ENCODE measurements at regions not wholly inside any gene's neighbourhood (a gene's known extent, or its start where the extent isn't known, plus 50 kb on each side); places are given as distances from the start of the nearest gene placed in this dataset.

DNA sequence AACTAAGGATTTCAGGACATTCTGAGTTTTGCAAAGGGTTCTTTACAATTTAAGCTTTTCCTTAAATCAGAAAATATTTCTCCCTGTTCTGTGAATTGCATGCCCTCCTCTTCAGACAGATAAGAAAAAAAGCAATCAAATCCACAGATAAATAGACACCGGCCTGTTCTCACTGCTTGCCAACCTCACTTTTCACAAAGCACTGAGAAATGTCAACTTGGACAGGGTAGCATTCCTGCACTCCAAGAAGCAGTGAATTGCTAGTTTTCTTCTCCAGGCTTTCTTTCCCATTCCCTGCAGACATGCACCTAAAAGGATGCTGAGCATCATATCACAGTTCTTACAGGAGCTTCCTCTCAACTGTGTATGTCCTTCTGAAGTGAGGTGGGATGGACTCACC lies 226.0 kb downstream of the CHRM3 start:
- H3K27me3 ChIP-seq = no peaks in the 10 kb centered on the region
- H3K9me3 ChIP-seq = no peaks in the 10 kb centered on the region
- TF ChIP-seq POLR2A (IDR thresholded peaks at IDR 0.05) (no peak), EP300 (IDR thresholded peaks at IDR 0.05) (no peak), POLR2AphosphoS5 (IDR thresholded peaks at IDR 0.05) (no peak)
- TF ChIP-seq, protein P1, sequence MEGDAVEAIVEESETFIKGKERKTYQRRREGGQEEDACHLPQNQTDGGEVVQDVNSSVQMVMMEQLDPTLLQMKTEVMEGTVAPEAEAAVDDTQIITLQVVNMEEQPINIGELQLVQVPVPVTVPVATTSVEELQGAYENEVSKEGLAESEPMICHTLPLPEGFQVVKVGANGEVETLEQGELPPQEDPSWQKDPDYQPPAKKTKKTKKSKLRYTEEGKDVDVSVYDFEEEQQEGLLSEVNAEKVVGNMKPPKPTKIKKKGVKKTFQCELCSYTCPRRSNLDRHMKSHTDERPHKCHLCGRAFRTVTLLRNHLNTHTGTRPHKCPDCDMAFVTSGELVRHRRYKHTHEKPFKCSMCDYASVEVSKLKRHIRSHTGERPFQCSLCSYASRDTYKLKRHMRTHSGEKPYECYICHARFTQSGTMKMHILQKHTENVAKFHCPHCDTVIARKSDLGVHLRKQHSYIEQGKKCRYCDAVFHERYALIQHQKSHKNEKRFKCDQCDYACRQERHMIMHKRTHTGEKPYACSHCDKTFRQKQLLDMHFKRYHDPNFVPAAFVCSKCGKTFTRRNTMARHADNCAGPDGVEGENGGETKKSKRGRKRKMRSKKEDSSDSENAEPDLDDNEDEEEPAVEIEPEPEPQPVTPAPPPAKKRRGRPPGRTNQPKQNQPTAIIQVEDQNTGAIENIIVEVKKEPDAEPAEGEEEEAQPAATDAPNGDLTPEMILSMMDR (IDR thresholded peaks at IDR 0.05) = no peak
- DNase-seq = no peak
- intact Hi-C loops (cut with DNase I; ENCODE audit: low total_unique reads) = no loop called here
- H3K4me3 ChIP-seq = no peak overlapping the region
- WGBS, 5 donors = 28 to 51% (median 38%) methylated on average over 1 of the region's 1 CpG
- H3K27ac ChIP-seq = no peak overlapping the region
- no peaks in the 10 kb centered on the region for H3K36me3 ChIP-seq
- H3K4me1 ChIP-seq = peaks cover 0 to 19% (median 2%) of the 10 kb centered on the region in 4 donors

DNA sequence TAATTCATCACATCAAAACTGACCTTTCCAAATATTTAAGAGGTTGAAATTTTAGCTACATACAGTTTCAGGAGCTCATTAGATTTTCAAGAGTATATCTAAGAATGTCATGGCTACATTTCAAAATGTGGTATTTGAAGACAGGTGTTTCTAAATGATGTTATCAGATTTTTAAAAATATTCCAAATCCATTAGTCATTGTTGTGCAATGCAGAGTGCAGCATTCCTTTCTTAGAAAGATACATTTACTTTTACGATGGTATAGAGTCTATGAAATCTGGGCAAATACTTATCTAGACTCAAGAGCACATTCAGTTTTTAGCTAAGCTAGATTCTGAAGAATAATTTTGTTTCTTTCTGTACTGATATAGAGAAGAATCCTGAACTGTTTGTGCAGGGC lies 230.3 kb downstream of the CHRM3 start:
- no peak for DNase-seq
- peaks cover 0 to 11% (median 0%) of the 10 kb centered on the region in 4 donors for H3K4me1 ChIP-seq
- intact Hi-C loops (cut with DNase I; ENCODE audit: low total_unique reads) = no loop called here
- peaks cover 0 to 4% (median 1%) of the 10 kb centered on the region in 4 donors for H3K9me3 ChIP-seq
- no peak overlapping the region for H3K4me3 ChIP-seq
- no peak overlapping the region for H3K27ac ChIP-seq
- H3K27me3 ChIP-seq = no peaks in the 10 kb centered on the region
- WGBS, 5 donors = 32 to 64% (median 53%) methylated on average over 1 of the region's 1 CpG
- H3K36me3 ChIP-seq = no peaks in the 10 kb centered on the region
- TF ChIP-seq EP300 (IDR thresholded peaks at IDR 0.05) (no peak), POLR2AphosphoS5 (IDR thresholded peaks at IDR 0.05) (no peak), POLR2A (IDR thresholded peaks at IDR 0.05) (no peak)
- TF ChIP-seq, protein P1 (IDR thresholded peaks at IDR 0.05) = no peak

DNA sequence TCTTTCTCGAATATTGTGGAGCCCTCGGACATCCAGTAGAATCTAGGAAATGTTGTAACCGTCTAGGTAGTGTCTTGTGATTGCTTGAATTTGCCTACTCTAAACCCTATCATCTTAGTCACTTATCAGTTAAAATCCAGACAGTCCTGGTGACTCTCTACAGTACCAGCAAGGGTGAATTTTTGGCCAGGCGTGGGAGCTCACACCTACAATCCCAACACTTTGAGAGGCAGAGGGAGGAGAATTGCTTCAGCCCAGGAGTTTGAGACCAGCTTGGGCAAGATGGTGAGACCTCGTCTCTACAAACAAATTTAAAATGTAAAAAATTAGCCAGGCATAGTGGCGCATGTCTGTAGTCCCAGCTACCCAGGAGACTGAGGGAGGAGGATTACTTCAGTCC lies 230.9 kb downstream of the CHRM3 start:
- WGBS, 5 donors = 90 to 95% (median 93%) methylated on average over 6 of the region's 6 CpGs

DNA sequence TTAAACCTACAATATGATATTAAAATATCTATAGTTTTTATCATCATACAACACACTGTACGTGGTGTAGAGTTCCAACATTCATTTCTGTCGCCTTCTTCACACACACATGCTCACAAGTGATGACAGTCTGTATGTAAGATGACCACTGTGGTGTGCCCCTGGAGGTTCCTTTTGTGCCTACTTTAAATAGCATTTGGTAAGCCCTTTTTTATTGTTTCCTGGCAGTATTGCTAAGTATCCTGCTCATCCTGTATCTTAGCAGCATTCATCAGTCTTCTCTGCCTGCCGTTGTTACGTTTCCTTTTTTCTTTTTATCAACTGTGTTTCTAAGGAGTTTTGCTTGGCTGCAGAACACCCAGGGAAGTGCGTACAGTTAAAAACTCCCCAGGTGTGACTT lies 231.4 kb downstream of the CHRM3 start:
- Histone ChIP-seq H3K27ac (no peak overlapping the region), H3K4me3 (no peak overlapping the region), H3K9me3 (peaks cover 0 to 9% (median 4%) of the 10 kb centered on the region in 4 donors), H3K4me1 (peaks cover 0 to 11% (median 0%) of the 10 kb centered on the region in 4 donors), H3K36me3 (no peaks in the 10 kb centered on the region), H3K27me3 (no peaks in the 10 kb centered on the region)
- intact Hi-C loops (cut with DNase I; ENCODE audit: low total_unique reads) = no loop called here
- TF ChIP-seq POLR2A (IDR thresholded peaks at IDR 0.05) (no peak), EP300 (IDR thresholded peaks at IDR 0.05) (no peak), POLR2AphosphoS5 (IDR thresholded peaks at IDR 0.05) (no peak)
- TF ChIP-seq, protein P1 (IDR thresholded peaks at IDR 0.05) = no peak
- 82 to 91% (median 85%) methylated on average over 5 of the region's 5 CpGs for WGBS, 5 donors
- no peak for DNase-seq

More for the DNA sequence above, 230.9 kb downstream of the CHRM3 start:
- H3K4me1 ChIP-seq = peaks cover 0 to 11% (median 0%) of the 10 kb centered on the region in 4 donors
- H3K27ac ChIP-seq = no peak overlapping the region
- intact Hi-C loops (cut with DNase I; ENCODE audit: low total_unique reads) = no loop called here
- no peak overlapping the region for H3K4me3 ChIP-seq
- no peak for TF ChIP-seq POLR2A (IDR thresholded peaks at IDR 0.05)
- no peak for TF ChIP-seq EP300 (IDR thresholded peaks at IDR 0.05)
- no peaks in the 10 kb centered on the region for H3K27me3 ChIP-seq
- H3K9me3 ChIP-seq = peaks cover 0 to 9% (median 4%) of the 10 kb centered on the region in 4 donors
- DNase-seq = no peak
- H3K36me3 ChIP-seq = no peaks in the 10 kb centered on the region

DNA sequence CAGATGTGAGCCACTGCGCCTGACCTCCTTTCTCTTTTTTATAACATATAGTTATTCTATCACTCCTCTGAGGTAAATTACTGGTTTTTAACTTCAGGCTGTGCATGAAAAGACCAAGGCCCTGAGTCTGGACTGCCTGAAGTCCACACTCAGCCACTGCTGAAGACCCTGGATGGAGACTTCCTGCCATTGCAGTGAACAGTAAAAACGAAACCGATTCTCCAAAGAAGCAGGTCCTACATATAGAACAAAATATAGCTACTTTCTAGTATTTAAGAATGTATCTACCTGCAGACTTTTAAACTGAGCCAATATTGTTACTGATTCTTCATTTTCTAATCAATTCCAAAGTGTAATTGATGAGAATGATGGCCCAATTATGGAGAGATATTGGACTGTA lies 232.8 kb downstream of the CHRM3 start:
- H3K4me3 ChIP-seq = no peak overlapping the region
- no peak for DNase-seq
- no peaks in the 10 kb centered on the region for H3K27me3 ChIP-seq
- H3K36me3 ChIP-seq = no peaks in the 10 kb centered on the region
- H3K4me1 ChIP-seq = peaks cover 0 to 11% (median 0%) of the 10 kb centered on the region in 4 donors
- no peak overlapping the region for H3K27ac ChIP-seq
- H3K9me3 ChIP-seq = peaks cover 0 to 9% (median 4%) of the 10 kb centered on the region in 4 donors
- WGBS, 5 donors = 93 to 97% (median 95%) methylated on average over 3 of the region's 3 CpGs
- intact Hi-C loops (cut with DNase I; ENCODE audit: low total_unique reads) = no loop called here
- TF ChIP-seq EP300 (IDR thresholded peaks at IDR 0.05) (no peak), POLR2AphosphoS5 (IDR thresholded peaks at IDR 0.05) (no peak), POLR2A (IDR thresholded peaks at IDR 0.05) (no peak)
- TF ChIP-seq, protein P1 (IDR thresholded peaks at IDR 0.05) = no peak

All from stomach (tissue), 8 donors.